ENCODE measurements at regions not wholly inside any gene's neighbourhood (a gene's known extent, or its start where the extent isn't known, plus 50 kb on each side); places are given as distances from the start of the nearest gene placed in this dataset.
A peak's percentile ranks its signal among the peaks of the same experiment; 100 is the strongest.
"Not testable (repeated sequence)": the region's sequence is repeated elsewhere in the genome, so short reads cannot be mapped to it uniquely, and the experiment has no call there.

GRCh38 chr9:113665064-113665463, 201.5 kb downstream of the RGS3 start:
- DNase-seq (ENCODE audit: low read depth) = no peak

DNA sequence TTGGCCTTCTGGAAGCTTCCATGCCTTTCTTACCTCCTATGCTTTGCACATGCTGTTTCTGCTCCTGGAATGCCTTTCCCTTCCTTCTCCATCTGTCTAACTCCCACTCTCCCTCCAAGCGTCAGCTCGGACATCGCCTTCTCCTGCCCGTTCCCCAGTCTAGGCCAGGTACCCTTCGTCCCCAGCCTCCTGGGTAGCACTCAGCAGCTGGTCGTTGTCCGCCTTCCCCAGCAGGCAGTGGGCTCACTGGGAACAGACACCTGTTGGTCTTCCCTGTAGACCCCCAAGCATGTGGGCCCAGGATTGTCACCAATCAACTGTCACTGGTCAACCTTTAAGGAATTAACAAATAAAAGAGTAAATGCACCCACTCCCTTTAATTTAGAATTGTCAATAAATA, 202.2 kb downstream of the RGS3 start:
- no peak for DNase-seq (ENCODE audit: low read depth)

DNA sequence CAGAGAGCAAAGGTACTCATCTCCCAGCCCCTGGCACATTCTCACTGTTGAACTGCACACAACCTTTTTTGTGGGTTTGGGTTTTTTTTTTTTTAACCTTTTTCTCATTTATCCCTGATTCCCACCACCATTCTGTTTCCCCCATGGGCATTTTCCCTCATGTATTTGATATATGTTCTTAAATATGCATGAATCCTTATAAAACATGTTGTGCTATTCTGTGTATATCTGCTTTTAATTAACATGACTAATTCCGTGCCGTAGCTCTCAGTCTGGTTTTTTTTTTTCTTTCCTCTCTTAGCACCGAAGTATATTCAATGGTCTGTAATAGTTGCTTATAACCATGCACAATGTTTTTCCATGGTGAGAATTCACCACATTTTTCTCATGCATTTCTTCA, 204.5 kb downstream of the RGS3 start:
- DNase-seq (ENCODE audit: low read depth) = no peak

- DNase-seq (ENCODE audit: low read depth) = peak; percentile 65
Observed at GRCh38 chr9:113669522-113670115, 206.1 kb downstream of the RGS3 start.

- DNase-seq (ENCODE audit: low read depth) = peak; percentile 30
Observed at GRCh38 chr9:113673726-113674125, 202.4 kb upstream of the ZNF618 start.

DNA sequence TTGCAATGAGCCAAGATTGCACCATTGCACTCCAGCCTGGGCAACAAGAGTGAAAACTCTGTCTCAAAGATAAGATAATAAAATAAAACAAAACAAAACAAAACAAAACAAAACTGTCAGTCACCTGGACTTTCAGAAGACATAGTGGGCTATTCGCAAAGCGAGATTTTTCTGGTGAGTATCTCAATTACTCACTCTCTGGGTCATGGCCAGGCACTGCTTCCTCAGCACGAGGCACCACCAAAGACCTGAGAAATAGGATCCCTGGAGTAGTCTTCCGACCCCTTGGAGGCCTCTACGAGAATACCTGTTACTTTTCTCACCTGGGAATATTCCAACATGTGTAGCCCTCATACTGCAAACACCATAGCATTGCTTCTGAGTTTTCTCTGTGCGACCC, 201.7 kb upstream of the ZNF618 start:
- DNase-seq (ENCODE audit: low read depth) = peak; percentile 50

- peak; percentile 97 for DNase-seq (ENCODE audit: low read depth)
Observed at GRCh38 chr9:113675475-113675941, 200.6 kb upstream of the ZNF618 start.

GRCh38 chr9:113677057-113677456, 199.1 kb upstream of the ZNF618 start:
- DNase-seq (ENCODE audit: low read depth) = no peak

- no peak for DNase-seq (ENCODE audit: low read depth)
Observed at GRCh38 chr9:113677569-113677968, 198.5 kb upstream of the ZNF618 start.

DNA sequence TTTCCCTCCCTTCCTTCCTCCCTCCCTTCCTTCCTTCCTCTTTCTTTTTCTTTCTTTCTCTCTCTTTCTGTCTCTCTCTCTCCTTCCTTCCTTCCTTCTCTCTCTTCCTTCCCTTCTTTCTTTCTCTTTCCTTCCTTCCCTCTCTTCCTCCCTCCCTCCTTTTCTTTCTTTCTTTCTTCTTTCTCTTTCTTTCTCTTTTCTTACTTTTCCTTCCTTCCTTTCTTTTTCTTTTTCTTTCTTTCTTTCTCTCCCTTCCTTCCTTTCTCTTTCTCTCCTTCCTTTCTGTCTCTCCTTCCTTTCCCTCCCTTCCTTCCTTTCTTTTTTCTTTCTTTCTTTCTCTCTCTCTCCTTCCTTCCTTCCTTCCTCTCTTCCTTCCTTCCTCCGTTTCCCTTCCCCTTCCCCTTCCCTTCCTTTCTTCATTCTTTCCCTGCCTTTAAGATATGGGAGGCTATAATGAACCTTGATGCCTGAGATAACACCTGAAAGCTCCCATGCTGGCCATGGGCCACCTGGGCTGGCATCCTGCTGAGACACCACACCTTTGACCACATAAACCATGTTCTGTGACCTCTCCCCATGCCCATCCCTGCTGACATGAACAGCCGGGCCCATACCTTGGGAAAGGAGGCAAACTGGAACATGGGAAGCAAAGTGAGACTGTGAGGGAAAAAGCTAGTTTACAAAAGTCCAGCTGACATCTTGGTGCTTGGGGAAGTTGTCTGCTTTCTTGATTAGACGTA, 197.8 kb upstream of the ZNF618 start:
- DNase-seq (ENCODE audit: low read depth) = no peak

- DNase-seq (ENCODE audit: low read depth) = no peak
Observed at GRCh38 chr9:113678859-113679256, 197.3 kb upstream of the ZNF618 start.

DNA sequence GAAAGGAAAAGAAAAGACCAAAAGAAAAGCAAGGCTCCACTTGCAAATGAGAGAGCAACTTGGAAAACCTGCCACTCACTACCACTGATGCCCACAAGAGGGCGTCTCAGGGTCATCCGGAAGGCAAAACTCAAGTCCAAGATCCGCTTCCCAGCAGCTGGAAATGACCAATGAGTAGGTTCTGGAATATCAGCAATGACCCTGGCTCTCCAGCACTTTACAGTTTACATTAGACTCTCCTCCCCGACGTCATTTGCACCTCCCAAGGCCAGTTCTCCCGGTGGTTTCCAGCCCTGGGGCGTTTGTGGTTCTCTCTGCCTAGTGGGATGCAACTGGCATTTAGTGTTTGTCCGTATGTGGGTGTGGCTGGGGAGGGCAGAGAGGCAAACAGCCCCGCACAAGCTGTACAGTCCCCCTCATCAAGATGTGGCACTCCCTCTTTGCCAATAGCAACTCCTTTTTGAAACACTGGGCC, 193.8 kb upstream of the ZNF618 start:
- DNase-seq (ENCODE audit: low read depth) = no peak

GRCh38 chr9:113685636-113686035, 190.5 kb upstream of the ZNF618 start:
- not testable (repeated sequence) for DNase-seq (ENCODE audit: low read depth)

DNA sequence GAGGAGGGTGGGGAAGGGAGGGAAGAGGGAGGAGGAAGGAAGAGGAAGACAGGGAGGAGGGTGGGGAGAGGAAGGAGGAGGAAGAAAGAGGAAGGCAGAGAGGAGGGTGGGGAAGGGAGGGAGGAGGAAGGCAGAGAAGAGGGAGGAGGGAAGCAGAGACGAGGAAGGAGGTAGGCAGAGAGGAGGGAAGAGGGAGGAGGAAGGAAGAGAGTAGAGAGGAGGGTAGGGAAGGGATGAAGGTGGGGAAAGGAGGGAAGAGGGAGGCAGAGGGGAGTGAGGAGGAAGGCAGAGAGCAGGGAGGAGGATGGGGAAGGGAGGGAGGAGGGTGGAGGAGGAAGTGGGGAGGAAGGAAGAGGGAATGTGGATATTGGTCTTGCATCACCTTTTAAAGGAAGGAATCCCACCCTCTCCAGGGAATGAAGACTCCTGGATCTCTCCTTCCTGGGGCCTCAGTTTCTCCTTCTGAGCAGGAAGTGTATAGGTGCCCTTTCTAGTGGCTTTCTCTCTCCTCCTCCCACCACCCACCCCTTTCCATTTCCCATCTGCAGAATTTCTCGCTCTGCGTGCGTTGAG, 188.9 kb upstream of the ZNF618 start:
- DNase-seq (ENCODE audit: low read depth) = no peak

DNA sequence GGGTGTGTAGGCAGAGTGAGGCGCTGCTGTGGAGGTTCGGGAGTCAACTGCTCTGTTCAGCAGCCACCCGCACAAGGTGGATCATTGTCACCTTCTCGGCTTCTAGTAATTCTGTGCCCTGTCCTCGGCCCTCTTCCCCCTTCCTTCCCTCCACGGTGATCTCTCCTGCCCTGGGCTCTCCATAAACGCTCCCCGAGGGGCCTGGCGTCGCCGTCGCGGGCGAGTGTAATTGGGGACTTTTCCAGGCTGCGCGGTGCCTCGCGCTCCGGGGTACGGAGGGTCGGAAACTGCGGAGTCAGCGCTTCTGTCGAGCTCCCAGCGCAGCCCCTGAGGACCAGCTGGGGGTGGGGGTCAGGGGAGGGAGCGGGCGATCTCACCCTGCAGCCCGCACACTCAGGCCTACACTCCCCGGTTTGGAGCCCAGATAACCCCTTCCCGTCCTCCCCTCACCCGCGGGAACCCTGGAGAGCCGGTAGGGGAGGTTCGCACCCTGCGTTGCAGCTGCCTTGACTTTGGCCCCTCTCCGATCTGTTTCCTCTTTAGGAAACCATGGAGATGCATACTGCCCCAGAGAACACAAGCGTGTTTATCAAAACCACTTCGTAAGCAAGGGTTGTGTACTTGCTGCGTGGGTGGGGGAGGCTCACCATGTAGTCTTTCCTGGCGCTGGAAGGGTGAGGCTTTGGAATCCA, 188.3 kb upstream of the ZNF618 start:
- no peak for DNase-seq (ENCODE audit: low read depth)

DNA sequence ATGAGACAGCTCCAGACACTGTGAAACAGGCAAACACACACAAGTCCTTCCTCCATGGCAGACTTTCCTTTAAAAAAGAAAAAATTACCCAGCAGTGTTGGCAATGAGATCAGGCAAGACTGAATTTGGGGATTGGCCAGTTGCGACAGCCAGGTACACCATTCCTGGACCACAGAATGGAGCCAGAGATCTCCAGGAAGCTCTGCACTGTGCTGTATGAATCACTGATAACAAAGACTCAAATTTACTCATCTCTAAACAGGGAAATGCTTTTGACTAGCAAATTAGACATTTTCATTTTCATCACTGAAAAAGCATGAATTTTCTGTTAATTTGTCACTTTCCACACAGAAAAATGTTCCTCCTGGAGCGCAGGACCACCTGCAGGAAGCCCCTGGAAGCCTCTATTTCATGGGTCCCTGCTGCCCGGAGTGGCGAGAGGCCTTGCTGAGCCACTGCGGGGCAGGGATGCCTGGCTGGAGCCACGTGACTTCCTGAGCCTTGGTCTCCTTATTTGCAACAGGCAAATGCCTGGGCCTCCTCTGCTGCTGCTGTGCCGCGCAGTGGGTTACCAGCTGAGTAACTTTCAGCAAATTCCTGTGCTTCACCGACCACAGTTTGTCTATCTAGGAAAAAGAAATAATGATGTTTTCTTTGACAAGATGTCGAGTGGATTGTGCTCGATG, 185.9 kb upstream of the ZNF618 start:
- DNase-seq (ENCODE audit: low read depth) = no peak

DNA sequence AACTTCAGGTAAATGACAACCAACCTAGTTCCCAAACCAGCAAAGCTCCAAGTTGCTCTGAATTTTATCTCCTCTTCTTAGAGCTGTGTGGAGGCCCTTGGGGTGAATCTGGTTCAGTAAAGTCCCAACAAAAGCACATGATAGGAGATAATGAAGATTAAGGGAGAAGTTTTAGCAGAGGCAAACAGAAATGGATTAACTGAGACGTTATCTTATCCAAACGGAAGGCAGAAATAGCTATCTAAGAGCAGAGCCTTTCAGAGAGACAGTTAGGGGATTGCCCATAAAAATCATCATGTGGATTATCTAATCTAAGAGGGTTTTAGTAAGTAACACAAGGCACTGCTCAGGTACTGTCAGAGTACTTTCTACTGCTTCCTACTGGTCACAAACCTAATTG, 183.9 kb upstream of the ZNF618 start:
- no peak for DNase-seq (ENCODE audit: low read depth)

DNA sequence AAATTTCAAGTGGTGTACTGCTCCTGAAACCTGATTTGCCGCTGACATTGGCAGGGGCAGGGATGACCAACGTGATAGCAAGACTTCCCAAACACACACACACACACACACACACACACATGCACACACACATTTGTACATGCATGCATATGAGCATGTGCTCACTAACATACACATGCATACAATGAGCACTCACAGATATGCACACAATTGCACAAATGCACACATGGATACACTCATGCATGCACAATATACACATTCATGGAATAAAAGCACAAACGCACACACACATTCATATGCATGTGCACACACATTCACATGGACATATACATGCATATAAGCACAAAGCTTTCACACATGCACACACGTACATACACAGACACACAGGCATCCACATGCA, 181.2 kb upstream of the ZNF618 start:
- no peak for DNase-seq (ENCODE audit: low read depth)

GRCh38 chr9:113695440-113695851, 180.7 kb upstream of the ZNF618 start:
- DNase-seq (ENCODE audit: low read depth) = no peak

DNA sequence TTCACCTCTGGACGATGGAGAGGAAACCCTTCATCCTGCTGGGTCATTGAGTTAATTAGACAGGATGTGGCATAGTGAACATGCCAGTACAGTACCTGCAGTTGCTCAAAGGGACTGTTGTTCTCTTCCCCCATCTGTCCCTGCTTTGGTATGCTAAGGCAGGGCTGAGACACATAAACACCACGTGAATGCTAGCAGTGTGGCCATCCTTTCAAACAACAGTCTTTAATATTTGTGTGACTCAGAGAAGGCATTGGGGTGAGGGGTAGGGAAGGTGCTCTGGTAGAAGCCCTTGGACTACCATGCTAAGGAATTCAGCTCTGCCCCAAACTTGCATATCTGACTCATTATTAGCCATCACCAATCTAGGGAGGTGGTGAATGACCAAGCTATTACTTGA, 180.2 kb upstream of the ZNF618 start:
- no peak for DNase-seq (ENCODE audit: low read depth)

GRCh38 chr9:113701774-113702755, 174.0 kb upstream of the ZNF618 start:
- no peak for DNase-seq (ENCODE audit: low read depth)
